Neural crest cell (in vitro differentiated cells): ENCODE measurements at regions not wholly inside any gene's neighbourhood (a gene's known extent, or its start where the extent isn't known, plus 50 kb on each side); places are given as distances from the start of the nearest gene placed in this dataset.

Experiments used
- DNase-seq: peaks from one replicate; pipeline ENCODE4 v3.0.0; 2021; ENCODE audit warnings: low read depth, mixed read lengths, low spot score
- H3K27ac Mint-ChIP-seq: one replicate; pipeline ENCODE4 v1.8.0; 2021; ENCODE audit warnings: mild to moderate bottlenecking, mixed read lengths; ENCODE audit not compliant: unreplicated experiment
- H3K27me3 Mint-ChIP-seq: 2 replicates; pipeline ENCODE4 v1.8.0; 2021; ENCODE audit warnings: low read depth, mild to moderate bottlenecking, mixed read lengths
- H3K36me3 Mint-ChIP-seq: 2 replicates; pipeline ENCODE4 v1.8.0; 2021; ENCODE audit warnings: low read depth, mild to moderate bottlenecking, mixed read lengths
- H3K4me1 Mint-ChIP-seq: 2 replicates; pipeline ENCODE4 v1.8.0; 2021; ENCODE audit warnings: mixed read lengths
- H3K4me3 Mint-ChIP-seq: one replicate; pipeline ENCODE4 v1.8.0; 2021; ENCODE audit warnings: mild to moderate bottlenecking, mixed read lengths
- H3K9me3 Mint-ChIP-seq: 2 replicates; pipeline ENCODE4 v1.8.0; 2021; ENCODE audit warnings: mixed read lengths
- TF ChIP-seq, protein P1 (sequence below): fragments of 200-600 bp; sonication (generic); conservative IDR thresholded peaks from 2 replicates; pipeline ENCODE4 v1.5.0; 2021; ENCODE audit warnings: antibody characterized with exemption, mild to moderate bottlenecking

DNA sequence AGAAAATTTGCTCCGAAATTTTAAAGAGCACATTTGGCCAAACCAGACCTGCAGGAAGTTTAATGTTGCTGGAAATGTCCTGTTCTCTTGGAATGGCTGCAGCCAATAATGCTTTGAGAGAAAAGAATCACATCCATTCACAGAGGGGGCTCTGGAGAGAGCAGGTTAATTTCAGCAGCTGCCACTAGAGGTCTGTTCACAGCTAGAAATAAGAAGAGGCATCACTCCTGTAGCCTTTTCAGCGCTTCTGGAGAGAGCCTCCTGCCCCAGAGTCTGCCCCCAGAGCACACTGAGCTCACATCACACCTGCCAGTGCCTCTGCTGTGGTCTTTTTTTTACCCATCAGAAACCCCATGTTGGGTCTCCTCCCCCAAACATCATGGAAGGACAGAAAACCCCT lies 124.8 kb upstream of the RAD23B start:
- Mint-ChIP-seq H3K4me3 (no peak overlapping the region), H3K4me1 (peaks cover 4% of the 10 kb centered on the region), H3K27ac (no peak overlapping the region), H3K36me3 (no peaks in the 10 kb centered on the region), H3K27me3 (no peaks in the 10 kb centered on the region), H3K9me3 (no peaks in the 10 kb centered on the region)
- TF ChIP-seq, protein P1, sequence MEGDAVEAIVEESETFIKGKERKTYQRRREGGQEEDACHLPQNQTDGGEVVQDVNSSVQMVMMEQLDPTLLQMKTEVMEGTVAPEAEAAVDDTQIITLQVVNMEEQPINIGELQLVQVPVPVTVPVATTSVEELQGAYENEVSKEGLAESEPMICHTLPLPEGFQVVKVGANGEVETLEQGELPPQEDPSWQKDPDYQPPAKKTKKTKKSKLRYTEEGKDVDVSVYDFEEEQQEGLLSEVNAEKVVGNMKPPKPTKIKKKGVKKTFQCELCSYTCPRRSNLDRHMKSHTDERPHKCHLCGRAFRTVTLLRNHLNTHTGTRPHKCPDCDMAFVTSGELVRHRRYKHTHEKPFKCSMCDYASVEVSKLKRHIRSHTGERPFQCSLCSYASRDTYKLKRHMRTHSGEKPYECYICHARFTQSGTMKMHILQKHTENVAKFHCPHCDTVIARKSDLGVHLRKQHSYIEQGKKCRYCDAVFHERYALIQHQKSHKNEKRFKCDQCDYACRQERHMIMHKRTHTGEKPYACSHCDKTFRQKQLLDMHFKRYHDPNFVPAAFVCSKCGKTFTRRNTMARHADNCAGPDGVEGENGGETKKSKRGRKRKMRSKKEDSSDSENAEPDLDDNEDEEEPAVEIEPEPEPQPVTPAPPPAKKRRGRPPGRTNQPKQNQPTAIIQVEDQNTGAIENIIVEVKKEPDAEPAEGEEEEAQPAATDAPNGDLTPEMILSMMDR: peak; percentile 60
- peak; percentile 20 for DNase-seq

DNA sequence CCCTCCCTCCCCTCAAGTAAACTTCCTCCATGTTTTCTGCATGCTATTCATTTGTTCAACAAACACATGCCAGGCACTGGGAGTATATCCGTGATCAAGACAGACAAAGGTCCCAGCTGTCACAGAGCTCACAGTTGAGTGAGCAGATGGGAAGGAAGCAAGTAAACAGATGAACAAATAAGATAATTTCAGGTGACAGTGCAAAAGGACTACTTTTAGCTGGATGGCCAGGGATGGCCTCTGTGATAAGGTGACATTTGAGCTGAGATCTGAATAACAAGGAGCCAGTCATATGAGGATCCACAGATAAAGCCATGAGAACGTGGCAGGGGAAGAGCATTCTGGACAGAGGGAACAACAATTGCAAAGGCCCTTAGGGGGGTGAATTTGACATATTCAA lies 121.7 kb upstream of the RAD23B start:
- H3K27me3 Mint-ChIP-seq: no peaks in the 10 kb centered on the region
- H3K36me3 Mint-ChIP-seq: no peaks in the 10 kb centered on the region
- no peaks in the 10 kb centered on the region for H3K4me1 Mint-ChIP-seq
- H3K27ac Mint-ChIP-seq: no peak overlapping the region
- no peak for DNase-seq
- H3K9me3 Mint-ChIP-seq: peaks cover 4% of the 10 kb centered on the region
- no peak overlapping the region for H3K4me3 Mint-ChIP-seq
- TF ChIP-seq, protein P1: no peak

DNA sequence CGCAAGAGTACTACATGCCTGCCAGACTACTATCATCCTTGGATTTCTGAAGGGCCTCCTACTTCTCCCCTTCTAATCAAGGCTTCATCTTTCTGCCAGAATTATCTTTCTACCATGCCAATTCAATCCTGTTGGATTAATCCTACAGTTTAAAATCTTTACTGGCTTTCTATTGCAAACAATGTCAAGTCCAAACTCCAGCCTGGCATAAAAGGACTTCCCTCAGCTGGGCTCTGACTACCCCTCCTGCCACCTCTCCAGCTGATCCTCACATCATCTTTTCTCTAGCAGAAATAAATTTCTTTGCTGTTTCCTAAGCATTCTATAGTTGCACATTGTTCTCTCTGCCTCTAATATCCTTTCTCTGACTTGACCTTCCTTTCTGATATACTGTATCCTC lies 119.7 kb upstream of the RAD23B start:
- TF ChIP-seq, protein P1: no peak
- no peak overlapping the region for H3K4me3 Mint-ChIP-seq
- H3K36me3 Mint-ChIP-seq: no peaks in the 10 kb centered on the region
- H3K9me3 Mint-ChIP-seq: peaks cover 4% of the 10 kb centered on the region
- DNase-seq: no peak
- H3K27me3 Mint-ChIP-seq: no peaks in the 10 kb centered on the region
- H3K4me1 Mint-ChIP-seq: no peaks in the 10 kb centered on the region
- no peak overlapping the region for H3K27ac Mint-ChIP-seq

DNA sequence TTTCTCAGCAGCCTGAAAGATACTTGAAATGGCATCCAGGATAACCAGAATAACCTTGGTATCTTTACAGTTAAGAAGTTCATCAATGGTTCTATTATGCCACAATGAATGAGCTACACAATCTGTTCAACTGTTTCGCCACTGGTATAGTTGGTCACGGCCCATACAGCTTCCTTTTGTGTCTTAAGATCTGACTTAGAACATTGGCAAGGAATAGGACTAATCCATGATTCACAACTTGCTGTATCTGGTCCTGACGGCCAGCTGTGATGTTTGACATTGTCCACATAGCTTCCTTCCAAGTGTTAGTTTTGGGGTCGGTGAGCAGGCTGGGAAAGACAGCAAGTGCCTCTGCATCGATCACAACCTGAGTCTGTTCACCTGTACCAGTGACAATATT lies 113.3 kb upstream of the RAD23B start:
- Mint-ChIP-seq H3K4me3 (no peak overlapping the region), H3K27me3 (no peaks in the 10 kb centered on the region), H3K9me3 (peaks cover 4% of the 10 kb centered on the region), H3K27ac (no peak overlapping the region), H3K36me3 (no peaks in the 10 kb centered on the region), H3K4me1 (peaks cover 18% of the 10 kb centered on the region)
- no peak for DNase-seq
- TF ChIP-seq, protein P1: no peak

DNA sequence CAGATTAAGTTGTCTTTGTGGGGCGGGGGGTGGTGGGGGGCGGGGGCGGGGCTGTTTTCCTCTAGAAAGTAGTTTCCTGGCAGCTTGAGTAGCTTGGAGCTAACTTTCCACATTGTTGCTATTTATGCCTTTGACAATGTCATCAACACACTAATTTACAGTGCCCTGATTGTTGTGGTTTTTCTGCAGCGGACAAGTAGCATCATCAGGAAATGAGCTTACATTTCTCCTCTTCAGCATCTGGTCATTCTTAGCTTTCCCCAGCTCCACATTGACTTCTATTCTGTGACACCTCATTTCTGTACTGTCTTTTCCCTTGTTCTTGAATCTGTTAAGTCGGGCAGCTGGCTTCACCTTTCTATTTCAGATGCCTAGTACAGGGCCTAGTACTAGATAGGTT lies 112.3 kb upstream of the RAD23B start:
- H3K36me3 Mint-ChIP-seq: no peaks in the 10 kb centered on the region
- no peak overlapping the region for H3K4me3 Mint-ChIP-seq
- H3K27ac Mint-ChIP-seq: no peak overlapping the region

More for the DNA sequence above, 112.3 kb upstream of the RAD23B start:
- H3K9me3 Mint-ChIP-seq: peaks cover 4% of the 10 kb centered on the region
- DNase-seq: no peak
- TF ChIP-seq, protein P1: no peak
- no peaks in the 10 kb centered on the region for H3K27me3 Mint-ChIP-seq
- peaks cover 21% of the 10 kb centered on the region for H3K4me1 Mint-ChIP-seq
